GM12873 (cell line): ENCODE measurements at regions not wholly inside any gene's neighbourhood (a gene's known extent, or its start where the extent isn't known, plus 50 kb on each side); places are given as distances from the start of the nearest gene placed in this dataset.

Experiments used
- CTCF ChIP-seq: IDR thresholded peaks from 2 replicates; pipeline ENCODE4 v1.5.1; 2012; ENCODE audit warnings: low read depth, mild to moderate bottlenecking, moderate library complexity, low read length, control low read depth; ENCODE audit not compliant: insufficient read depth; ENCODE audit errors: missing control alignments

- no peak for TF ChIP-seq CTCF
These were observed 414.9 kb upstream of the PTCHD4 start for GRCh38 chr6:48525849-48526248.

DNA sequence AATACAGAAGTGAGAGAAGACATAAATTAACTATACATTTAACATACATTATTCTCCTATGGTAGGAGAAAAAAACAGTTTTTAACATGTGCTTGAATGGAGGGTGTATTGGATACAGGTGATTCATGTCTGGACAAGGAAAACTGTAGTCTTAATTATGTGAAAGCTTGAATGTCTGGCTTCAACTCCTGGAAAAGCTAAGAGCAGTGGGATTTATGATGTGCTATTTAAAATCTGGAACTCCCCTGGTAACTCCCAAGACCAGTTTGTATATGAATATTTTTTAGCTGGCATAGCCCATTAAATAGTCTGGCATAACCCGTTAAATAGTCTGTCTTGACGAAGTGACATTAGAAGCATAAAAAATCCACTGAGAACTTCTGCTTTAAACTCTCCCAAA is 410.0 kb upstream of the PTCHD4 start:
- TF ChIP-seq CTCF: no peak

GRCh38 chr6:48512390-48512789 is 401.4 kb upstream of the PTCHD4 start:
- TF ChIP-seq CTCF: no peak

DNA sequence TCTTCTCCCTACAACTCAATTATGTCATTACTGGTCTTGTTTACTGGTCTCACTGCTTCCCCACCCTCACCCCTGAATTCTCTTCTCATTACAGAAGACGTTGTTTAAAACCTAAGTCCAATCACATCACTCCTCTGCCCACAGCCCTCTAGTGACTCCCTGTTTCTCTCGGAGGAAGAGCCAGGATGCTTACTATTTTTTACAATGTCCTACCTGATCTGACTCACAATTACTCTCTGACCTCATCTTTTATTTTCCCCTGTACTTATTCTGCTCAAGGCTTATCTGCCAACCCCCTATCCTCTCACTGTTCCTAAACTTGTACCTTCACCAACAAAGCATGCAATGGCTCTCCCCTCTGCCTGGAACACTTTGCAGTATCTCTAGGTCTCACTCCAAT is 400.4 kb upstream of the PTCHD4 start:
- TF ChIP-seq CTCF: no peak

DNA sequence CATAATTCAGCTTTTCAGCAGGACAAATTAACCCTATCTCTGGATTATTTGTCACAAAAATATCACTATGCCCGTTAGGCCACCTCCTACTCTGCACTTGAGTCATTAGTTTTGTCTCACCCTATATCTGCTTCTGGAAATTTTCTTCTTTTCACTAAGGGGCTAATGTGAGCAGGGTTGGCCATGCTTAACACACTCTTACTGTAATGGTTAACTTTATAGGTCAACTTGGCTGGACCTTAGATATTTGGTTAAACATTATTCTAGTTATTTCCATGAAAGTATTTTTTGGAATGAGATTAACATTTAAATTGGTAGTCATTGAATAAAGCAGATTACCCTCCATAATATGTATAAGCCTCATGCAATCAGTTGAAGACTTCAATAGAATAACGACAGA is 394.6 kb upstream of the PTCHD4 start:
- TF ChIP-seq CTCF: no peak

DNA sequence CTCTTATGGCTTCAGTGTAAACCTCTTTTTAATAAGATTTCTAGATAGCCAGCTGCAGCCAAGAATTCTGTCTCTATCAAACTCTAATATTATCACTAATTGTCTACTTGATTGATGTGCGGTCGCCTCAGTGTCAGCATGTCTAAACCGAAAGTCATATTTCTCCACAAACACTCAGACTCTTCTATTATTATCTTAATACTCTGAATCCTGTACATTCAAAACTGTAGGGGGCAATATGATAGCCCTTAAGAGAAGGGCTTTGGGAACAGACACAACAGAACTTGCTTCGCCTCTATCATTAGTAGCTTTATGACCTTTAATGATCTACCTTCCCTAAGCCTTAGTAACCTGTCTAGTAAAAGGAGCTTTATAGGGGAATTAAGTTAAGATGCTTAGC is 379.7 kb upstream of the PTCHD4 start:
- TF ChIP-seq CTCF: no peak

- TF ChIP-seq CTCF: no peak
These were observed 375.9 kb upstream of the PTCHD4 start for GRCh38 chr6:48486876-48487275.

- no peak for TF ChIP-seq CTCF
These were observed 375.4 kb upstream of the PTCHD4 start for GRCh38 chr6:48486373-48486772.
